WTC11 (cell line): ENCODE measurements at regions not wholly inside any gene's neighbourhood (a gene's known extent, or its start where the extent isn't known, plus 50 kb on each side); places are given as distances from the start of the nearest gene placed in this dataset.

Source experiments
- GABPB1 ChIP-seq: sonication (generic); formaldehyde crosslinking; IDR thresholded peaks from 2 replicates; pipeline ENCODE4 v1.8.1; 2023; ENCODE audit warnings: mild to moderate bottlenecking, missing genetic modification reagents
- ZNF138 ChIP-seq: sonication (generic); formaldehyde crosslinking; conservative IDR thresholded peaks from 2 replicates; pipeline ENCODE4 v1.8.1; 2022; ENCODE audit warnings: mild to moderate bottlenecking, moderate library complexity, missing genetic modification reagents
- TF ChIP-seq, protein P1 (sequence below): sonication (generic); formaldehyde crosslinking; IDR thresholded peaks from 2 replicates; pipeline ENCODE4 v1.8.1; 2022; ENCODE audit warnings: low read depth, mild to moderate bottlenecking, moderate library complexity, missing genetic modification reagents, borderline replicate concordance
- TF ChIP-seq, protein P2 (sequence below): fragments of 200-600 bp; IDR thresholded peaks from 2 replicates; pipeline ENCODE4 v1.8.0; 2022; ENCODE audit warnings: antibody characterized with exemption
- TF ChIP-seq, protein P3 (sequence below): sonication (generic); formaldehyde crosslinking; IDR thresholded peaks from 2 replicates; pipeline ENCODE4 v1.8.1; 2023; ENCODE audit warnings: mild to moderate bottlenecking, missing genetic modification reagents, moderate library complexity

DNA sequence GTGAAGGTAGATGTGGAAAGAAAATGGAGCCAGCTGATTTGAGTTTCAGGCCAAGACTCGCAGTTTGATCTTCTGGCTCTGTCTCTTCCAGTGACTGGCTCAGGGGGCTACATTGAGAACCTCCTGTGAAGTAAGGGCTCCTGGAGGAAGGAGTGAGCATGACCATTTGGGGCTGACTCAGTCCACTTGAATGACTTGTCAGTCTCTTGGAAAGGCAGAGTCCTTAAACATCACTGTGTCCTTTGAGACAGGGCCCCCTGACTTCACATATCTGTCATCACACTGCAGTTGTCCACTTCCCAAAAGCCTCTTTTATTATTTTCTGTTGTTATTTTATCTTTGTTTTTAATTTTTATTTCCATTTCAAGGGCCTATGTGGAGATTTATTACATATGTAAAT is 204.6 kb upstream of the APCDD1 start:
- TF ChIP-seq, protein P1, sequence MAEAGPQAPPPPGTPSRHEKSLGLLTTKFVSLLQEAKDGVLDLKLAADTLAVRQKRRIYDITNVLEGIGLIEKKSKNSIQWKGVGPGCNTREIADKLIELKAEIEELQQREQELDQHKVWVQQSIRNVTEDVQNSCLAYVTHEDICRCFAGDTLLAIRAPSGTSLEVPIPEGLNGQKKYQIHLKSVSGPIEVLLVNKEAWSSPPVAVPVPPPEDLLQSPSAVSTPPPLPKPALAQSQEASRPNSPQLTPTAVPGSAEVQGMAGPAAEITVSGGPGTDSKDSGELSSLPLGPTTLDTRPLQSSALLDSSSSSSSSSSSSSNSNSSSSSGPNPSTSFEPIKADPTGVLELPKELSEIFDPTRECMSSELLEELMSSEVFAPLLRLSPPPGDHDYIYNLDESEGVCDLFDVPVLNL (CRISPR knock-in tag): no peak
- TF ChIP-seq, protein P2, sequence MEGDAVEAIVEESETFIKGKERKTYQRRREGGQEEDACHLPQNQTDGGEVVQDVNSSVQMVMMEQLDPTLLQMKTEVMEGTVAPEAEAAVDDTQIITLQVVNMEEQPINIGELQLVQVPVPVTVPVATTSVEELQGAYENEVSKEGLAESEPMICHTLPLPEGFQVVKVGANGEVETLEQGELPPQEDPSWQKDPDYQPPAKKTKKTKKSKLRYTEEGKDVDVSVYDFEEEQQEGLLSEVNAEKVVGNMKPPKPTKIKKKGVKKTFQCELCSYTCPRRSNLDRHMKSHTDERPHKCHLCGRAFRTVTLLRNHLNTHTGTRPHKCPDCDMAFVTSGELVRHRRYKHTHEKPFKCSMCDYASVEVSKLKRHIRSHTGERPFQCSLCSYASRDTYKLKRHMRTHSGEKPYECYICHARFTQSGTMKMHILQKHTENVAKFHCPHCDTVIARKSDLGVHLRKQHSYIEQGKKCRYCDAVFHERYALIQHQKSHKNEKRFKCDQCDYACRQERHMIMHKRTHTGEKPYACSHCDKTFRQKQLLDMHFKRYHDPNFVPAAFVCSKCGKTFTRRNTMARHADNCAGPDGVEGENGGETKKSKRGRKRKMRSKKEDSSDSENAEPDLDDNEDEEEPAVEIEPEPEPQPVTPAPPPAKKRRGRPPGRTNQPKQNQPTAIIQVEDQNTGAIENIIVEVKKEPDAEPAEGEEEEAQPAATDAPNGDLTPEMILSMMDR: no peak
- TF ChIP-seq ZNF138 (no peak), GABPB1 (no peak)
- TF ChIP-seq, protein P3, sequence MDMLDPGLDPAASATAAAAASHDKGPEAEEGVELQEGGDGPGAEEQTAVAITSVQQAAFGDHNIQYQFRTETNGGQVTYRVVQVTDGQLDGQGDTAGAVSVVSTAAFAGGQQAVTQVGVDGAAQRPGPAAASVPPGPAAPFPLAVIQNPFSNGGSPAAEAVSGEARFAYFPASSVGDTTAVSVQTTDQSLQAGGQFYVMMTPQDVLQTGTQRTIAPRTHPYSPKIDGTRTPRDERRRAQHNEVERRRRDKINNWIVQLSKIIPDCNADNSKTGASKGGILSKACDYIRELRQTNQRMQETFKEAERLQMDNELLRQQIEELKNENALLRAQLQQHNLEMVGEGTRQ (CRISPR knock-in tag): no peak
